NCI-H1694 treated with DMSO at 0.1 percent for 48 hours (cell line): ENCODE measurements at regions not wholly inside any gene's neighbourhood (a gene's known extent, or its start where the extent isn't known, plus 50 kb on each side); places are given as distances from the start of the nearest gene placed in this dataset.
A peak's percentile ranks its signal among the peaks of the same experiment; 100 is the strongest.

Experiments used
- DNase-seq: peaks from one replicate; lab custom pipeline; 2025; lab: John Stamatoyannopoulos, UW

DNA sequence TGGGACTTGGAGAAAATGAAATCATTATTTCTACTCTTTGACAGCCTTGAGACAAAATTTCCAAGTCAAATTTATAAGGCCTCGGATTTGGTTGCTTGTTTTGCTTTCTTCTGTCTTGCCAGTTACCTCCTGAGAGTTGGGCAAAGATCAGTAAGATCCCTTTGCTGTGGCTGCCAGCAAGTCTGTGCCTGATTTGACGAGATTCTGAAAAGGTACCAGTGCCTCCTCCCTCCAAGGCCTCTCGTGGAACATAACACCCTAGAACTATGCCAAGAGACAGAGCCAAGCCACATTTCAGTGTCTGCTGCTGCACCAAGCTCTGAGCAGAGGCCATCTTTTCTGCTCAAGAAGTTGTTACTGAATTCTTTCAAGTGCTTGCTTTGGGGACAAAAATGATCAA lies 61.0 kb downstream of the GTPBP8 start:
- DNase-seq = no peak

DNA sequence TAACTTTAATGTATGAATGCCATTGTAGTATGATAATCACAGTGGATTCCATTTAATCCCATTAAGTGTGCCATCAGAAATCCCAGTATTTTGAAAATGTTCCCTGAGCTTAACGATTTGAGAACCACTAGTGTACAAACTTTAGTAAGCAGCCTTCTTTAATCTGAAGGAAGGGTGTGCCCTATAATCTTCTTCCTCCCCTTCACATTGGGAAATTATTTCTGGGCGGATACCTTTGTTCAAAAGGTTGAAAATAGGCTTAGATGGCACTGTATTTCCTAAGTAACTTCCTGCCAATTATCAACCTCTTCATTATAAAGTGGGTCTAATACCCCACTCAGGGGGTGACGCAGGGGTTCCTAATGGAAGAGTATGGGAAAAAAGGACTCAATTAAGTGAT lies 62.4 kb downstream of the GTPBP8 start:
- DNase-seq = no peak

DNA sequence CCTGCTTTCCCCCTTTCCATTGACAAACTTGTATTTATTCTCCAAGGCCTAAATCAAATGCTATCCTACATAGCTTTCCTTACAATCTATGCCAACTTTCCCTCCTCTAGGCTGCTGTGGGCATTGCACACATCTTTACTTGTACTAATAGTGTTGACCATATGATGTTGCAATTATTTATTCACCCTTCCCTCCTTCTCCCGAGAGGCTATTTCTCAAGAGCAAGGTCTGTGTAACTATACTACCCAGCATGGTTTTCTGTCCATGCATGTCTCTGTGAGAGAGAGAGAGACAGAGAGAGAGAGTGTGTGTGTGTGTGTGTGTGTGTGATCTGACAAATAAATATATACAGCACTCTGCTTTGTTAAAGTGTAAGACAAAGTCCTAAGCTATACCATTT lies 63.8 kb downstream of the GTPBP8 start:
- no peak for DNase-seq

DNA sequence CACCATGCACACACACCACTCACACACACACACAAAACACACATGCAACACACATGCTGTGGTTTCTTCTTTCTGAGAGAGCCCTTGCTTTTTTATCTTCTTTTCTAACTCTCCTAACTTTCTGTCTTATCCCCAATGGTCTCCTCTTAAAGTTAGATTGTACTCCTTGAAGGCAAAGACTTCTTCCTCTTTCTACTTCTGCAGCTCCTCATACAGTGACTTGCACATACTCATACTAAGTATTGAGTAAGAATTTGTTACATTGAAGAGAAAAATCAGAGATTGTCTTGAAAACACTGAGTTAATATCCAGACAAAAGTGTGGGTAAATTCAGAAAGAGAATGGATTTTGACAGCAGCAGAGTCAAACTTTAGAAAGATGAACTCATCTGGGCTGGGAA lies 64.4 kb downstream of the GTPBP8 start:
- DNase-seq = no peak

DNA sequence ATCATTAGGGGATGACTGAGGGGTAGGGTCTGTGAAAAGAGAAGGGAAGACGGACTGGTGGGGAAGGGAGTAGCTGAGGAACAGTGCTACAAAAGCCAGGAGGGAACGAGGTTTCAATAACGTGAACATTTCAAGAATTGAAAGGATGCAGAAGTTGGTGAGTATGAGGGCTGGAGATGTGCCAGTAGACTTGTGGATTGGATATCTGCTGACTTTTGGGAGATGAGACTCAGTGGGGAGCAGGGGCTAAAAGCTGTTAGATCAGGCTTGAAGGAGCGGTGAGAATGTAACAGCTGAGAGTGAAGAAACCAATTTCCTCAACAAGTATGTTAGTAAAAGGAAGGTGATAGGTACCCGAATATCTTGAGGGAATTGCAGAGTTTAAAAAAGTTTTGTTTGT lies 65.2 kb downstream of the GTPBP8 start:
- no peak for DNase-seq

DNA sequence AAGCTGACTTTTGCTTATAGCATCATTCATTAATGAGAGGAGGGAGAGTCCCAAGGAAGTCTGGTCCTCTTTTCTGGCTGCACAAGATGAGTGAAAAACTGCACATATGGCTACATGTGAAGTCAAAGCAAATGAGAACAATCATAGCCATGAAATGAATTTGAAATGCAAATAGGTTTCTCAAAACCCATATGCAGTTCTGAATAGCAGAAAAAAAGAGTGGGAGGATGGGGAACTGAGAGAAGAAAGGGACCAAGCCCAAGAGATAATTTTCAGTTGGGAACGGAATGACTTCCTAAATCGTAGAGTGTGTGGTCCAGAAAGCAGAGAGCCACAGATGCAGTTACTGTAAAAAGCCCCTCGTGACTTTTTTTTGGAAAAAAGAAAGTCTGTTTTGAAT lies 66.3 kb downstream of the GTPBP8 start:
- DNase-seq = no peak

DNA sequence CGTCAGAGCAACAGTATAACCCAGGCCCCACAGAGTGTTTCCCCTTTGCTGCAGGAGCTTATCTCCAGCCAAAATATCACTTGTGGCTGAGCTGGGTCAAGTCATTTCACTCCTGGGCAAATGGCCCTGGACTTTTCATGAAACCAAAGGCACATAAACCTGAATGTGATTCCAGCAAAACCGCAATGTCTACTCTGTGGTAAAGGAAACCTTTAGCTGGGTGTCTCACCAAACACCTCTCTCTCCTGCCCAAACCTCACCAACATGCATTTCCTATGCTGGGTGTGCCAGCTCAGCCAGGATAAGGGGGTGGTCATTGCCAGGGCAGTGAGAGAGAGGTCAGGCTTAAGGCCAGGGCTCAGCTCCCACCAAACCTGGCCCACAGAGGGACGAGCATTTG lies 67.4 kb downstream of the GTPBP8 start:
- DNase-seq = no peak

DNA sequence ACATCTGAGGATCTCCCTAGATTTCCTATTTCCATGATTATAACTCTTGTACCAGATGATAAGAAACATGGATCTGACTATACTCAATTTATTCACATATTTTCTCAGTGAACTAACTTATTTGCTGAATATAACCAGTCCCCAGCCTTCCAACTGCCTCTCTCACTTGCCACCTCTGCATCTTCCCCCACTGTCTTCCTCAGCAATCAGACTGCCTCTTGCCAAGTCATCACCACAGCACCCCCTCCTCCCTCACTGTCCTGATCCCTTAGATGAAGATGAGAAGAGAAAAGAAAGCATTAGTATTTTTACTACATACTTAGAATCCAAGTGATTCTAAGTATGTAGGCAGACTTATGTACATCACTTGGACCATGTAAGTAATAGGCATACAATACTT lies 71.9 kb downstream of the GTPBP8 start:
- no peak for DNase-seq

DNA sequence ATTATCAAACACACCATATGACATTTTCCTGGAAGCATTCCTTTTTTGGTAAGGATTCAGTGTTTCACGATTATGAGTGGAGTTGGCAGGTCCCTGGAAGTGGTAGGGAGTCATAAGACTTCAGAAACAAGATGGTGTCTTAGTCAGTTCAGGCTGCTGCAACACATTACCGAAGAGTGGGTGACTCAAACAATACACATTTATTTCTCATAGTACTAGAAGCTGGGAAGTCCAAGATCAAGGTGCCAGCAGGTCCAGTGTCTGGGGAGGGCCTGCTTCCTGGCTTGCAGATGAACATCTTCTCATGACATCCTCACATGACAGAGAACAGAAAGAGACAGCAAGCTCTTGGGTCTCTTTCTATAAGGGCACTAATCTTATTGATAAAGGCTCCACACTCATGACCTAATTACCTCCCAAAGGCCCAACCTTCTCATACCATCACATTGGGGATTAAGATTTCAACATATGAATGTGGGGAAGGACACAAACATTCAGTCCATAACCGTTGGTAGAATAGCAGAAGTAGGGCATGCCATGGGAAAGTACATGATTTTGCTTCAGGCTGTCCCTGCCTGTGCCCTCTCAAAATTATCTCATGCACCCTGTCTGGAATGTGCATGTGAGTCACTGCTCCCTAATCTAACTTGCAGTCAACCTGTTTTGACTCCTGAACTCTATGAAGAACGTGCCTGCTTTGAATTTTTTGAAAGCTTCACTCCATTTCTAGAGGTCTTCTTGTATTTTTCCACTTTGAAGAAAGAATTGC lies 72.5 kb downstream of the GTPBP8 start:
- DNase-seq = no peak

DNA sequence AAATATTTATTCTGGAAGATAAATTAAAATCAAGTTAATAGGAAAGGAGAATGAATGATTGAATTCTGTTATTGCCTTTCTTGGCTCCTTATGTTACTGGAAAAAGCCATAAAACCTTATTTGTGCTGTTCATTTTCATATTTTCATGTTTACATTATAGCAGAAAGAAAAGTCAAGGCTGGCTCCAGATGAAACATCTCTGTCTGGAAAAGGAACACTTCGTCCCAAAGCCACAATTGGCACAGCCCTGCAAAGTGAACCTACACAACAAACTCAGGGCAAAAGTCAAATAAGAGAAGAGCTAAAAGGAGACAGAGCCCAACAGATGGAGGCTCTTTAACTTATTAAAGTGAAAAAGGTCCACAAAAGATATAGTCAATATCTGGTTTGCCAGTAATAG lies 73.4 kb downstream of the GTPBP8 start:
- DNase-seq = no peak

DNA sequence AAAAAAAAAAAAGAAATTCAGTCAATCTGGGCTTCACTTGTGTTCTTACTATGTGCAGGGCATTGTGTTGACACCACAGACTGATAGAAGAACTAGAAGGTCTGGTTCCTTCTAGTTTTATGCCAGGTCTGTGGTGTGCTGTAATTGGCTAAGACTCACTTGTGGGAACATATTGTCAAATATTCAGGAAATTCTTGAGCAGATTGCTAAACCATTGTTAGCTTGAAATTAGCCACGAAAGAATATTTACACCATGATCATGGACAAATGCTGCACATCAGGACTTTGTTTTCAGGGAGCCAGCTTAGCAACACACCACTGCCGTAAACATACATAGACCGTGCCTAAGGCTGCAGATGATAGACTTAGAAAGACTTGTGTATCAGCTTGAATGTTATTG lies 74.6 kb downstream of the GTPBP8 start:
- DNase-seq = no peak

DNA sequence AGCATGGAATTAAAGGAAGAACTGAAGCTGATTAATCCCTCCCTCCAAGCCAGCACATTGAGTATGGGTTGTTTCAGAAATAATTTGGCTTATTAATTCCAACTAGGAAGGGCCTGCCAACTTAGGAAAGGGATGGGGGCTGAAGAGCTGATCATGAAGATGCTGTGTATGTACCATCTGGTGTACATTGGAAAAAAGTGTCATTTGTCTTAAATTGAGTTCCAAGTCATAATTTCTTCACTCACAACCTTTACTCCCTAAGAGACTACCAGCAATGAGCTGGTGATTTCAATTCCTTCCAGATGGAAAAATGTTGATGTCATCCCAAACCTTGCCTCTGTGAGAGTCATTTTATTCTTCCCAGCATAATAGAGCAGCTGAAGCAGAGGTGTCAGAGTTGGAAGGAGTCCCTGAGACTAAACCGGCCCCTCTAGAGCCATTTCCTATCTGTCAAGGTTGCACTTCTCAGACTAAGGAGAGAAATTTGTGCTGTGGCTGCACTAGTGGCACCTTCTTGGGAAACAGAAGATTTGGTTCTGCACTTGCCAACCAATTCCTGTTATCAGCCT lies 79.4 kb downstream of the GTPBP8 start:
- DNase-seq = no peak

DNA sequence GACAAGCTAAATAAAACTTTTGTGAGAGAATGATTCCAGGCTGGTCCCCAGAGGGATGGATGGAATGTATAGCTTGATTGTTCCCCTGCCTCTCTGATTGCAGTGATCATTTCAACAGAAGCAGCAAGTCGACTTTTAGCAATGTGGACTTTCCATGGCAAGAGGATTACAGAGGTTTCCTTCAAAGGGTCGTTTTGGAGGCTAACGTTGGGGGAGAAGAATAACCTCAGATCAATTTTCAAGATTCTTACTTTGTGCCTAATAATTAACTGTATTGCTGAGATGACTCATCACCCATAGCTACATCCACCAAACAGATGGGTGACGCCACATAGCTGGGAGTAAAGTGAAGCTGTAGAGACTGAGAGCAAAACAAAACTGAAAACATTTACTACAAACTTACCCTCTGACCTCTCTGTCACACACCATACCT lies 79.9 kb downstream of the GTPBP8 start:
- DNase-seq = no peak

DNA sequence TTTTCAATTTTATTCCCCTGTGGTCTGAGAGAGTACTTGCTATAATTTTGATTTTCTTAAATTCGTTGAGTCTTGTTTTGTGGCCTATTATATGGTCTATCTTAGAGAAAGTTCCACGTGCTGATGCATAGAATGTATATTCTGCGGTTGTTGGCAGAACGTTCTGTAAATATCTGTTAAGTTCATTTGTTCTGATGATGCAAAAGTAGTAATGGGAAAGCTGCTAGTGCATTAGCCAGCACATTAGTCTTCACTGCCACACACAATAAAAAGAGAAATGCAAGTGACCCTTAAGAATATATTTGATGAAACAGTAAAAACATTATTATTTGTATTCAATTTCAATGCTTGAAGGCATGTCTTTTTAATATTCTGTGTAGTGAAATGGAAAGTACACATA lies 84.8 kb downstream of the GTPBP8 start:
- DNase-seq = no peak

DNA sequence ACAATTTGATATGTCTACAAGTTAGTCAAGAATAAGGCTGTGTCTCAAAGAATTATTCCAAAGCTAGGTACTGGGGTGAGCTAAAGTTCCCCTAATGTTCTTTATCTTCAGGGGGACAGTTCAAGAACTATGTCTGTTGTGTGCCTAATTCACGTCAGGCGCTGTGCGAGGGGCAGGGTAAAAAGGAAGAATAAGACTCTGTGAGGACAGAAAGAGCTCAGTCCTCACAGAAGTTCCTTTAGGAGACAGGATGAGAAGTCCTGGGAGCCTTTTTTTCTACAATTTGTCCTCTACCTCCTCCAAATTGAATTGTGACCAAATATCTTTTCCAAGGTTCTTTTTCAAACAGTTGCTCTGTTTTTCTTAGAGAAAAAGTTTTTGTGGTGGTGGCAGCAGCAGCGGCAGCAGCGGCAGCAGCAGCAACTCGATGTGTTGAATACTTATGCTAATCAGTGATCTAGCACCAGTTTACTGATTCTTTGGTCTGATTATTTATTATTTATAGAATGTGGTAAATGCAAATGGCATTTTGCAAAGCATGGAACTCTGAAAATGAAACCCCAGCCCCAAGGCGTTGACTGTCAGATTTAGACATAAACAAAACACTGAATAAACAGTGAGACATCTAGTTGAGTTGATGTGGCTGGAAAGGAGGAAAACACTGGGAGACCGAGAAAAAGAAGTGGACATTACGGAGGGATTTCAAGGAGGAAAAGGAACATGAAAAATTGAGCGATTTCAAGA lies 88.6 kb downstream of the GTPBP8 start:
- DNase-seq = no peak

DNA sequence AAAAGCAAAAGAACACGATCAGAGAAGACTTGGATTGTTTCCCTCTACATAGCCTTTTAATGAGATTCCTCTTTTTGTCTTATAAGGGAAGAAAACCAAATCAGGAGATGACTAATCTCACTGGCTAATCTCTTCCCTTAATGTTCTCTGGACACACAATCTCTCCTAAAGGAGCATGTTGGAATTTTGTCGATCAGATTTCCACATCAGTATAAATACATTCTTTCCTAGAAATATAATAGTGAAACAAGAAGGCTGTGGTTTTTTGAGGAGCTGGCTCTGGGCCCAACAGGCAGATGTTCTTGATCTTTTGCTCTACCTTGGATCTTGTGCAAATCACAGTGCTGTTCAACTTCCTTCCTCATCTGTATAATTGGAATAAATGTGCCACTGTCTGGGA lies 94.0 kb downstream of the GTPBP8 start:
- no peak for DNase-seq

DNA sequence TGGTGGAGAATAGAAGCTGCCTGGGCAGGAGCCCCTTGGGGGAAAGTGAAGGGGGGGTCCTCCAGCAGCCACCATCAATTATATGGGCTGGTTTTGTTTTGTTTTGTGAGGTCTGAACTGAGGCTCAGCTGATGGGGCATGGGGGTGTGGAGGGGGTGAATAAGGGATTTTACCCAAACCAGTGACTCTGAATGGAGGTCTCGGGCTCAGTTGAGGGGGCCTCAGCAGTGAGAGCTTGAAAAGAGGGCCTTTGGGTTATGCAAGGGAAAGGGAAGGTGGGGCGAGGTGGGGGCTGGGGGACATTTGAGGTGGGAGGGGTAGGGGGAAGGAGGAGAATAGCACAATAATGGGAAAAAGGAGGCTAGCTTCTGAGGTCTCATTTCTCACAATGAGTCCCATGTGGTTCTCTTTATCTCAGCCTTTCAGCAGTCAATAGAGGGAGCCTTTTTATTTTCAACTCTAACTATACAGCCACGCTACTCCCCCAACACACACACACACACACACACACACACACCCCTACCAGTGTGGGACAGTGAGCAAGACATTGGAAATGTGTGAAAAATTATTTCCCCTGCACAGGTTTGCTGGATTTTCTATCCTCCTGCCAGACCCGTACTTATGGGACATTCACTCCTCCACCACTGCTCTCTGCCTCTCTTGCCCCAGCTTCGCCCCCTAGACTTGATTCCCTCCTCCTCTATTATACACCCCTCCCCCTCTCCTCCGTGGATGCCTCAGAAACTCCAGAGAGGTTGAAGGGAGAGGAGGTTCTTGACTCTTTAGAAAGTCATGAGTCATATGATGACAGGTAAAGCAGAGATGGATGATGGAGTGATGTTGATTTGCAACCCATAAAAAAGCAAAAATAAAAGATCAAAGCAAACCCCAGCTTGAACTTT lies 96.0 kb downstream of the GTPBP8 start:
- no peak for DNase-seq

DNA sequence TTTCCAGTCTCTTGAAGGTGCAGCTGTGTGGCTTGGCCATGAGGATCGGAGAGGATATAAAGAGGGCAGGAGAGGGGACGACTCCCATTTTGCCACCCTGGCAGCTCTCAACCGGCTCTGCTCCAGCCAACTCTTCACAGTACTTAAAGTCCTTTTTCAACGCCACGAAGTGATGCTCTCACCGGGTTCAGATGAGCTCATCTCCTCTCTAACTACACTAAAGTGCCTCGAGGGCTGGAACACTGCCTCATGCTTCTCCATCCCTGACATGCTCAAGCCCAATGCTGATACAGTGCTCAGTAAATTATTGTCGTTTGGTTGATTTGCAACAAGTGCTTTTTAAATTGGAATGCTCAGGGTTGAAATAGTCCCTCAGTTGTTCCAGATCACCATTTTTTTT lies 97.8 kb downstream of the GTPBP8 start:
- no peak for DNase-seq

DNA sequence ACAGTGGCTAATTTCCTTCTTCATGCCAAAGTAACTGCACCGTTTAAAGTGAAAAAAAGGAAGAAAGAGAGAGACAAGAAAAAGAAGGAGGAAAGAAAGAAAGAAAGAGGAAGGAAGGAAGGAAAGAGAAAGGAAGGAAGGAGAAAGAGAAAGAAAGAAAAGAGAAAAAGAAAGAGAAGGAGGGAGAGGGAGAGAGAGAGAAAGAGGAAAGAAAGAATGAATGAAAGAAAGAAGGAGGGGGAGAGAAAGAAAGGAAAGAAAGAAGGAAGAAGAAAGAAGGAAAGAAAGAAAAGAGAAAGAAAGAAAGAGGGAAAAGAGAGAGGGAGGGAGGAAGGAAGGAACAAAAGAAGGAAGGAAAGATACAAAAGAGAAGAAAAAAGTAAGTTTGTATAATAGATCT lies 100.6 kb downstream of the GTPBP8 start:
- DNase-seq = no peak

DNA sequence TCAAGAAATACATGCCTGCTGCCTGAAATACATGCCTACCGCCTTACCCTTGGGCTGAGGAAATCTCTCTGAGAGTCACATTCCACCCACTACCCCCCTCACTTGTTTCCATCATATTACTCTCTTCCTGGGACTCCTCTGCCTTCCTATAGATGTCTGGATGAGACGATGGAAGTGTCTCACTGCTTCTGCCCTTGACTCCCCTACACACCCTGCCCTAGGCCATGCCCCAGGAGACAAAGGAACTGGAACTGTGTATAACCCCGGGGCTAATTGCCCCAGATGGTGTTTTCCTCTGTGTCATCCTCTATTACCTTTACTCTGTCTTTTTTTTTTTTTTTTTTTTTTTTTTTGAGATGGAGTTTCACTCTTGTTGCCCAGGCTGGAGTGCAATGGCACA lies 102.0 kb downstream of the GTPBP8 start:
- DNase-seq = peak; percentile 20

DNA sequence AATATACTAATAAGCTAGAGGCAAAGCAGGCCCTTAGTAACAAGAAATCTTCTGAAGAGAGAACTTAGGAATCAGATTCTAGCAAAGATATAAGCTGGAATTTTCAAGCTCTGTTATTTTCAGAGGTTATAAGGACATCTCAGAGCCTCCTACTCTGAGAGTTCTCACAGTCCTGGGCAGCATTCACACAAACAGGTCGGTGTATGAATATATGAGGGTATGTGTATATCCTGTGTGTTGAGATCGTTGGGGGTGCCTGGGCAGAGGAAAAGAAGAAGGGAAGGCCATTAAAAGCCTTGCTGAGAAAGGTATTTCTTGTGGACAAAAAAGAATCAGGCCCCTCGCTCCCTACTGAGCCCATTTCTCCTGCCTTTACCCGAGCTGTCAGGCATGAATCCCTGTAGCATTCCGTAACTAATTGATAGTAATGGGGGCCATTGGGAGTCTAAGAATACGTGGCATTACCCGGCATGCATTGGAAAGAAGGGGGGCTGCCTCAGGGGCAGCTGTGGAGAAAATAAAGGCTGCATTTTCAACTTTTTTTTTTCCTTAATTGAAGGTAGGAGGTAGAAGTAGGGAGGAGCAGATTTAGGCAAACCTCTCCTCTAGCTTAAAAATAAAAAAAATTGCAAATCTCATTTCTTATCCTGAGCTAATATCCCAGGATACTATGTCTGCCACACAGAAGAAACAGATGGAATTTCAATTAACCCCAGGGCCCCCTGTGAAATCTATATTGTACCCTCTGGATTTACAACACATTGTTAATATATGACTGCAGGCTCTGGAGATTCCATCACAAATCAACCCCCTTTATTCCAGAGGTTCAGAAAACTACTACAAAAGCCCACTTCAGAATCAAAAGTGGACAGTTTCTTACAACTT lies 103.8 kb downstream of the GTPBP8 start:
- DNase-seq = no peak
